ENCODE measurements at regions not wholly inside any gene's neighbourhood (a gene's known extent, or its start where the extent isn't known, plus 50 kb on each side); places are given as distances from the start of the nearest gene placed in this dataset.

GRCh38 chr11:133706925-133707794 is 138.2 kb downstream of the SPATA19 start:
- H3K9me3 Mint-ChIP-seq: no peaks in the 10 kb centered on the region
- H3K27me3 Mint-ChIP-seq: peaks cover 9% of the 10 kb centered on the region
- ChIA-PET CTCF (no interaction called here), POLR2A (no interaction called here)
- Histone ChIP-seq H3K36me3 (ENCODE audit: insufficient read depth, low read length) (no peaks in the 10 kb centered on the region), H3K4me1 (ENCODE audit: insufficient read depth, low read length) (no peaks in the 10 kb centered on the region), H3K27me3 (ENCODE audit: control insufficient read depth in 1 of 2, insufficient read depth in 2 of 2, low read length in 2 of 2) (no peaks in the 10 kb centered on the region), H3K9me3 (ENCODE audit: control insufficient read depth in 1 of 2, insufficient read depth in 1 of 2, low read length in 2 of 2) (peaks cover 0 to 8% of the 10 kb centered on the region in 2 experiments), H3K4me3 (ENCODE audit: low read length) (no peak overlapping the region), H3K27ac (ENCODE audit: low read depth in 1 of 2, low read length in 2 of 2) (no peak overlapping the region)
- intact Hi-C loops (cut with DNase I, micrococcal nuclease): no loop called here
- DNase-seq (no peak), ATAC-seq (ENCODE audit: poor library complexity) (no peak)
- H3K4me1 Mint-ChIP-seq (ENCODE audit: low read depth): no peaks in the 10 kb centered on the region
- no peak overlapping the region for H3K4me3 Mint-ChIP-seq
- H3K36me3 Mint-ChIP-seq (ENCODE audit: low read depth): no peaks in the 10 kb centered on the region
- TF ChIP-seq CTCF (IDR thresholded peaks at IDR 0.05): no peak
- H3K27ac Mint-ChIP-seq: no peak overlapping the region

DNA sequence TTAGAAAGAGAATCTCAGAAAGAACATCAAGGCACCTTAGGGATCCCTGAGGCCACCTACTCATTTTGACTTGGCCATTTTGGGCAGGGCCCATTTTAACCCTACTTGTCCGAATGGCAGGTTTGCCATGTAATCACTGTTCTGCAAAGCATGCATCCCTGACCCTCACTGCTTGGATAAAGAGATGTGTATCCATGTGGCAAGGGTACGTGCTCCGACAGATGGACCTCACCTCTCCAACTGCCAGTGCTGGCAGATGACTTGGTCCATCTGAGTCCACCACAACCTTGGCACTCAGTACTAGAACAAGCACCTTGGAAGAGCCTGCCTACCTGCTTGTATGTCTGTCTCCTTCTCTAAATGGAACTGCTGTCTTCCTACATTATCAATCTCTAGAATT is 139.4 kb downstream of the SPATA19 start:
- intact Hi-C loops (cut with DNase I, micrococcal nuclease): no loop called here
- Histone ChIP-seq H3K27me3 (ENCODE audit: control insufficient read depth in 1 of 2, insufficient read depth in 2 of 2, low read length in 2 of 2) (no peaks in the 10 kb centered on the region), H3K36me3 (ENCODE audit: insufficient read depth, low read length) (no peaks in the 10 kb centered on the region), H3K27ac (ENCODE audit: low read depth in 1 of 2, low read length in 2 of 2) (no peak overlapping the region), H3K4me1 (ENCODE audit: insufficient read depth, low read length) (no peaks in the 10 kb centered on the region), H3K9me3 (ENCODE audit: control insufficient read depth in 1 of 2, insufficient read depth in 1 of 2, low read length in 2 of 2) (peaks cover 0 to 5% of the 10 kb centered on the region in 2 experiments), H3K4me3 (ENCODE audit: low read length) (no peak overlapping the region)
- no peaks in the 10 kb centered on the region for H3K4me1 Mint-ChIP-seq (ENCODE audit: low read depth)
- ChIA-PET CTCF (no interaction called here), POLR2A (no interaction called here)
- no peak for TF ChIP-seq CTCF (IDR thresholded peaks at IDR 0.05)
- H3K4me3 Mint-ChIP-seq: no peak overlapping the region
- ATAC-seq (ENCODE audit: poor library complexity): no peak
- peaks cover 13% of the 10 kb centered on the region for H3K27me3 Mint-ChIP-seq
- no peak overlapping the region for H3K27ac Mint-ChIP-seq
- no peaks in the 10 kb centered on the region for H3K9me3 Mint-ChIP-seq
- no peaks in the 10 kb centered on the region for H3K36me3 Mint-ChIP-seq (ENCODE audit: low read depth)
- DNase-seq: no peak

- H3K36me3 ChIP-seq (ENCODE audit: insufficient read depth, low read length): no peaks in the 10 kb centered on the region
- Mint-ChIP-seq H3K27ac (no peak overlapping the region), H3K4me1 (ENCODE audit: low read depth) (no peaks in the 10 kb centered on the region), H3K9me3 (no peaks in the 10 kb centered on the region), H3K36me3 (ENCODE audit: low read depth) (no peaks in the 10 kb centered on the region), H3K4me3 (no peak overlapping the region), H3K27me3 (peaks cover 13% of the 10 kb centered on the region)
- no peak overlapping the region for H3K4me3 ChIP-seq (ENCODE audit: low read length)
- no peak for TF ChIP-seq CTCF (IDR thresholded peaks at IDR 0.05)
- no peaks in the 10 kb centered on the region for H3K27me3 ChIP-seq (ENCODE audit: control insufficient read depth in 1 of 2, insufficient read depth in 2 of 2, low read length in 2 of 2)
- peaks cover 0 to 5% of the 10 kb centered on the region in 2 experiments for H3K9me3 ChIP-seq (ENCODE audit: control insufficient read depth in 1 of 2, insufficient read depth in 1 of 2, low read length in 2 of 2)
- DNase-seq (no peak), ATAC-seq (ENCODE audit: poor library complexity) (no peak)
- H3K27ac ChIP-seq (ENCODE audit: low read depth in 1 of 2, low read length in 2 of 2): no peak overlapping the region
- CTCF ChIA-PET: no interaction called here
- intact Hi-C loops (cut with DNase I, micrococcal nuclease): no loop called here
- POLR2A ChIA-PET: no interaction called here
- no peaks in the 10 kb centered on the region for H3K4me1 ChIP-seq (ENCODE audit: insufficient read depth, low read length)
Observed at GRCh38 chr11:133705074-133705648, 140.2 kb downstream of the SPATA19 start.
